HCT116 (cell line): ENCODE measurements at regions not wholly inside any gene's neighbourhood (a gene's known extent, or its start where the extent isn't known, plus 50 kb on each side); places are given as distances from the start of the nearest gene placed in this dataset.

Source experiments
- ATAC-seq: fragments of 200-7000 bp; cut with Tn5 transposase; 2 replicates; pipeline ENCODE4 v1.9.1; 2020; ENCODE audit warnings: mild to moderate bottlenecking, moderate library complexity
- BruUV-seq: library from RNA; stranded (reverse); fragments of 400-500 nt; replicated peaks from 2 replicates; lab custom pipeline; 2021; lab: Mats Ljungman, UMichigan
- CTCF ChIA-PET: fragments of 300-600 bp; sonication (Branson Sonifier 250); formaldehyde crosslinking; loops from one replicate; lab custom pipeline; 2021; ENCODE audit warnings: antibody characterized with exemption; lab: Charles Lee
- POLR2A ChIA-PET: fragments of 300-600, 350-600 bp; sonication (Branson Sonifier 250); formaldehyde crosslinking; loops from one replicate; lab custom pipeline; 2021; ENCODE audit warnings: antibody characterized with exemption; lab: Charles Lee
- RAD21 ChIA-PET, 2 experiments: fragments of 300-600 bp; sonication (Branson Sonifier 250); formaldehyde crosslinking; loops; one replicate each; lab custom pipeline; 2023; ENCODE audit warnings: low total read pairs in 2 of 2; ENCODE audit not compliant: uncharacterized antibody in 2 of 2, unreplicated experiment in 2 of 2, low non-redundant PET in 1 of 2; lab: Charles Lee
- DNase-seq: peaks from one replicate; pipeline ENCODE4 v3.0.0-alpha.2; 2010; ENCODE audit warnings: low read depth, low spot score
- H2AFZ ChIP-seq: fragments of 200-600 bp; shearing (Covaris generic), sonication (generic); 2 replicates; pipeline ENCODE4 v1.6.1; 2017; ENCODE audit warnings: low read depth, mixed run types, mixed read lengths, antibody characterized with exemption, low read length; ENCODE audit not compliant: poor library complexity, severe bottlenecking
- H3K27ac ChIP-seq: 2 replicates; pipeline ENCODE4 v1.5.1; 2012; ENCODE audit warnings: low read depth, low read length
- H3K27me3 ChIP-seq: fragments of 200-600 bp; sonication (generic); 2 replicates; pipeline ENCODE4 v1.6.1; 2016; ENCODE audit warnings: mixed run types, low read length, mixed read lengths; ENCODE audit not compliant: insufficient read depth
- H3K36me3 ChIP-seq, 2 experiments: fragments of 200-500 bp in 1 of 2; fragments of 200-600 bp in 1 of 2; sonication (Bioruptor generic) in 1 of 2; sonication (generic) in 1 of 2; 2 replicates each; pipeline versions ENCODE4 v1.5.1 to v1.6.1; 2014 to 2016; ENCODE audit warnings: low read length in 2 of 2, inconsistent platforms in 1 of 2, mixed read lengths in 1 of 2, mixed run types in 1 of 2; ENCODE audit not compliant: insufficient read depth in 2 of 2, control insufficient read depth in 1 of 2
- H3K4me1 ChIP-seq, 2 experiments: fragments of 200-600 bp in 1 of 2; sonication (generic) in 1 of 2; 2 replicates each; pipeline versions ENCODE4 v1.5.1 to v1.6.1; 2012 to 2017; ENCODE audit warnings: low read length in 2 of 2, inconsistent platforms in 1 of 2, mild to moderate bottlenecking in 1 of 2, mixed read lengths in 1 of 2, mixed run types in 1 of 2, moderate library complexity in 1 of 2; ENCODE audit not compliant: insufficient read depth in 2 of 2, control insufficient read depth in 1 of 2
- H3K4me2 ChIP-seq: fragments of 200-600 bp; sonication (generic); 2 replicates; pipeline ENCODE4 v1.6.1; 2017; ENCODE audit warnings: mixed run types, low read length, mixed read lengths
- H3K4me3 ChIP-seq, 2 experiments: fragments of 200-600 bp in 1 of 2; sonication (generic) in 1 of 2; replicated peaks in 1 of 2; 2 replicates each; pipeline ENCODE4 v1.5.1; 2011 to 2016; ENCODE audit warnings: low read length in 2 of 2, control low read depth in 1 of 2, low read depth in 1 of 2, mild to moderate bottlenecking in 1 of 2, mixed read lengths in 1 of 2, mixed run types in 1 of 2
- H3K79me2 ChIP-seq: fragments of 200-600 bp; sonication (generic); 2 replicates; pipeline ENCODE4 v1.6.1; 2017; ENCODE audit warnings: mild to moderate bottlenecking, mixed run types, low read length, moderate library complexity, mixed read lengths; ENCODE audit not compliant: insufficient read depth
- H3K9ac ChIP-seq: fragments of 200-600 bp; sonication (generic); 2 replicates; pipeline ENCODE4 v1.6.1; 2016; ENCODE audit warnings: low read length, mixed read lengths
- H3K9me2 ChIP-seq: fragments of 200-600 bp; sonication (generic), shearing (Covaris generic); 2 replicates; pipeline ENCODE4 v1.6.1; 2017; ENCODE audit warnings: mixed run types, mild to moderate bottlenecking, moderate library complexity; ENCODE audit not compliant: insufficient read depth
- H3K9me3 ChIP-seq, 2 experiments: fragments of 200-500 bp in 1 of 2; fragments of 200-600 bp in 1 of 2; sonication (Bioruptor generic) in 1 of 2; sonication (generic) in 1 of 2; 2 replicates each; pipeline ENCODE4 v1.6.1; 2014 to 2017; ENCODE audit warnings: low read length in 2 of 2, mixed read lengths in 2 of 2, inconsistent platforms in 1 of 2, low read depth in 1 of 2, mild to moderate bottlenecking in 1 of 2, mixed run types in 1 of 2, moderate library complexity in 1 of 2; ENCODE audit not compliant: control insufficient read depth in 1 of 2, insufficient read depth in 1 of 2
- H4K20me1 ChIP-seq: fragments of 200-600 bp; sonication (generic), shearing (Covaris generic); 2 replicates; pipeline ENCODE4 v1.6.1; 2017; ENCODE audit warnings: mixed run types, mild to moderate bottlenecking, moderate library complexity; ENCODE audit not compliant: insufficient read depth
- CBX3 ChIP-seq: IDR thresholded peaks from 2 replicates; pipeline ENCODE4 v1.6.1; 2012; ENCODE audit warnings: low read depth
- EGR1 ChIP-seq: IDR thresholded peaks from 2 replicates; pipeline ENCODE4 v1.6.1; 2012; ENCODE audit warnings: low read depth
- EZH2 ChIP-seq: fragments of 200-600 bp; sonication (generic); IDR thresholded peaks from 2 replicates; pipeline ENCODE4 v1.6.1; 2017; ENCODE audit warnings: antibody characterized with exemption, mixed run types
- POLR2A ChIP-seq: IDR thresholded peaks from 2 replicates; pipeline ENCODE4 v1.7.0; 2011; ENCODE audit warnings: borderline replicate concordance; ENCODE audit not compliant: insufficient read depth, insufficient read length; ENCODE audit errors: extremely low read depth
- POLR2AphosphoS5 ChIP-seq: IDR thresholded peaks from 2 replicates; pipeline ENCODE4 v1.6.1; 2011; ENCODE audit warnings: mild to moderate bottlenecking, low read depth, low read length, moderate library complexity
- SIN3A ChIP-seq: IDR thresholded peaks from 2 replicates; pipeline ENCODE4 v1.6.1; 2012; ENCODE audit warnings: low read depth
- SP1 ChIP-seq: IDR thresholded peaks from 2 replicates; pipeline ENCODE4 v1.6.1; 2012; ENCODE audit warnings: low read depth
- YY1 ChIP-seq: IDR thresholded peaks from 2 replicates; pipeline ENCODE4 v1.6.1; 2011; ENCODE audit warnings: low read length, low read depth, moderate library complexity, mild to moderate bottlenecking; ENCODE audit not compliant: insufficient replicate concordance; ENCODE audit errors: extremely low read depth
- ZBTB33 ChIP-seq: IDR thresholded peaks from 2 replicates; pipeline ENCODE4 v1.6.1; 2011; ENCODE audit warnings: mild to moderate bottlenecking, low read length, moderate library complexity; ENCODE audit not compliant: insufficient replicate concordance; ENCODE audit errors: extremely low read depth
- ZFX ChIP-seq: fragments of 450-650 bp; IDR thresholded peaks from 2 replicates; pipeline ENCODE4 v1.6.1; 2017
- ZNF274 ChIP-seq: fragments of 200-500 bp; sonication (Bioruptor generic); IDR thresholded peaks from 2 replicates; pipeline ENCODE4 v1.6.1; 2014; ENCODE audit warnings: mild to moderate bottlenecking, low read depth, low read length, inconsistent platforms
- intact Hi-C: fragments of 100-400 bp; cut with micrococcal nuclease; formaldehyde crosslinking; loops from 2 replicates; pipeline ENCODE4 v1.10.0; 2022

GRCh38 chr9:105147110-105147871 lies 97.2 kb upstream of the SLC44A1 start:
- no peak overlapping the region for H3K4me2 ChIP-seq
- CTCF ChIA-PET, result no interaction called here
- RAD21 ChIA-PET, result no interaction called here
- H3K4me3 ChIP-seq, result no peak overlapping the region
- no peaks in the 10 kb centered on the region for H4K20me1 ChIP-seq
- no TSS peak for BruUV-seq
- H2AFZ ChIP-seq, result no peak overlapping the region
- H3K9ac ChIP-seq, result no peak overlapping the region
- H3K36me3 ChIP-seq, result no peaks in the 10 kb centered on the region
- POLR2A ChIA-PET, result no interaction called here
- no peaks in the 10 kb centered on the region for H3K9me2 ChIP-seq
- no peaks in the 10 kb centered on the region for H3K79me2 ChIP-seq
- intact Hi-C loops, result no loop called here
- TF ChIP-seq EGR1, result no peak
- TF ChIP-seq SIN3A, result no peak
- TF ChIP-seq ZNF274, result no peak
- TF ChIP-seq POLR2A, result no peak
- no peak for TF ChIP-seq ZBTB33
- no peak for TF ChIP-seq ZFX
- TF ChIP-seq CBX3, result no peak
- no peak for TF ChIP-seq YY1
- no peak for TF ChIP-seq POLR2AphosphoS5
- TF ChIP-seq EZH2, result no peak
- TF ChIP-seq SP1, result no peak
- TF ChIP-seq, all 23 proteins: peak for 0
- peaks cover 0 to 8% of the 10 kb centered on the region in 2 experiments; a peak in 2 of 4 replicates for H3K4me1 ChIP-seq
- no peak overlapping the region for H3K27ac ChIP-seq
- no peak for DNase-seq
- no peaks in the 10 kb centered on the region for H3K27me3 ChIP-seq
- H3K9me3 ChIP-seq, result no peaks in the 10 kb centered on the region
- ATAC-seq, result no peak
